ENCODE measurements at regions not wholly inside any gene's neighbourhood (a gene's known extent, or its start where the extent isn't known, plus 50 kb on each side); places are given as distances from the start of the nearest gene placed in this dataset.

GRCh38 chr2:183495589-183496267 lies 371.5 kb downstream of the NUP35 start:
- no peaks in the 10 kb centered on the region for H3K9me3 ChIP-seq
- H3K4me3 ChIP-seq (replicated peaks in 1 of 3) = no peak overlapping the region
- H3K27ac ChIP-seq = no peak overlapping the region
- no peaks in the 10 kb centered on the region for H3K36me3 ChIP-seq
- no peaks in the 10 kb centered on the region for H3K27me3 ChIP-seq
- H3K4me1 ChIP-seq = peaks cover 0 to 4% of the 10 kb centered on the region in 2 donors
- DNase-seq = no peak
- TF ChIP-seq POLR2A (IDR thresholded peaks at IDR 0.05) (no peak), CTCF (IDR thresholded peaks at IDR 0.05) (no peak)
- intact Hi-C loops (cut with DNase I) = no loop called here
- WGBS, 2 donors = 60 to 66% methylated on average over 3 of the region's 3 CpGs

- Histone ChIP-seq H3K27me3 (no peaks in the 10 kb centered on the region), H3K4me1 (no peaks in the 10 kb centered on the region), H3K36me3 (no peaks in the 10 kb centered on the region), H3K9me3 (no peaks in the 10 kb centered on the region), H3K27ac (no peak overlapping the region), H3K4me3 (replicated peaks in 1 of 3) (no peak overlapping the region)
- no peak for DNase-seq
- 72 to 88% methylated on average over 1 of the region's 1 CpG for WGBS, 2 donors
- intact Hi-C loops (cut with DNase I) = no loop called here
- no peak for TF ChIP-seq CTCF (IDR thresholded peaks at IDR 0.05)
These were observed 373.6 kb downstream of the NUP35 start for GRCh38 chr2:183497861-183498260.

- intact Hi-C loops (cut with DNase I) = no loop called here
- WGBS, 2 donors = 86 to 92% methylated on average over 1 of the region's 1 CpG
- no peak for TF ChIP-seq CTCF (IDR thresholded peaks at IDR 0.05)
- TF ChIP-seq POLR2A (IDR thresholded peaks at IDR 0.05) = no peak
- H3K27me3 ChIP-seq = no peaks in the 10 kb centered on the region
- H3K4me1 ChIP-seq = no peaks in the 10 kb centered on the region
- DNase-seq = no peak
- H3K36me3 ChIP-seq = no peaks in the 10 kb centered on the region
- no peak overlapping the region for H3K27ac ChIP-seq
- no peaks in the 10 kb centered on the region for H3K9me3 ChIP-seq
- H3K4me3 ChIP-seq (replicated peaks in 1 of 3) = no peak overlapping the region
These were observed 381.7 kb downstream of the NUP35 start for GRCh38 chr2:183505911-183506310.

- H3K27ac ChIP-seq = no peak overlapping the region
- no peaks in the 10 kb centered on the region for H3K27me3 ChIP-seq
- WGBS, 2 donors = 61 to 67% methylated on average over 3 of the region's 3 CpGs
- intact Hi-C loops (cut with DNase I) = no loop called here
- TF ChIP-seq POLR2A (IDR thresholded peaks at IDR 0.05) (no peak), CTCF (IDR thresholded peaks at IDR 0.05) (no peak)
- no peaks in the 10 kb centered on the region for H3K4me1 ChIP-seq
- H3K9me3 ChIP-seq = no peaks in the 10 kb centered on the region
- no peak overlapping the region for H3K4me3 ChIP-seq (replicated peaks in 1 of 3)
- DNase-seq = no peak
- no peaks in the 10 kb centered on the region for H3K36me3 ChIP-seq
These were observed 386.9 kb downstream of the NUP35 start for GRCh38 chr2:183511154-183511553.

GRCh38 chr2:183519371-183520056 lies 395.3 kb downstream of the NUP35 start:
- no peak overlapping the region for H3K27ac ChIP-seq
- H3K4me1 ChIP-seq = no peaks in the 10 kb centered on the region
- no peak for DNase-seq
- intact Hi-C loops (cut with DNase I) = no loop called here
- WGBS, 2 donors = 94 to 98% methylated on average over 1 of the region's 1 CpG
- H3K27me3 ChIP-seq = no peaks in the 10 kb centered on the region
- no peak overlapping the region for H3K4me3 ChIP-seq (replicated peaks in 1 of 3)
- no peaks in the 10 kb centered on the region for H3K36me3 ChIP-seq
- no peaks in the 10 kb centered on the region for H3K9me3 ChIP-seq
- TF ChIP-seq CTCF (IDR thresholded peaks at IDR 0.05) (no peak), POLR2A (IDR thresholded peaks at IDR 0.05) (no peak)

All from thyroid gland (tissue), 4 donors.